DND-41 (cell line): ENCODE measurements at regions not wholly inside any gene's neighbourhood (a gene's known extent, or its start where the extent isn't known, plus 50 kb on each side); places are given as distances from the start of the nearest gene placed in this dataset.

Experiments used
- ATAC-seq: fragments of 200-7000 bp; cut with Tn5 transposase; 3 replicates; pipeline ENCODE4 v1.9.1; 2021; ENCODE audit warnings: low read depth; ENCODE audit not compliant: insufficient read depth
- DNase-seq: peaks from one replicate; pipeline ENCODE4 v3.0.0-alpha.2; 2020
- H2AFZ ChIP-seq: 2 replicates; pipeline ENCODE4 v1.6.0; 2012; ENCODE audit warnings: low read depth, low read length
- H3K27ac ChIP-seq: 2 replicates; pipeline ENCODE4 v1.5.1; 2012; ENCODE audit warnings: low read length, inconsistent platforms
- H3K27me3 ChIP-seq: fragments of 200-600 bp; sonication (generic); 2 replicates; pipeline ENCODE4 v1.6.0; 2012; ENCODE audit warnings: low read length, mild to moderate bottlenecking, inconsistent platforms; ENCODE audit not compliant: insufficient read depth, poor library complexity
- H3K36me3 ChIP-seq: 2 replicates; pipeline ENCODE4 v1.5.1; 2012; ENCODE audit warnings: low read length, inconsistent platforms; ENCODE audit not compliant: insufficient read depth
- H3K4me1 ChIP-seq: 2 replicates; pipeline ENCODE4 v1.5.1; 2012; ENCODE audit warnings: mild to moderate bottlenecking, low read length; ENCODE audit not compliant: insufficient read depth
- H3K4me2 ChIP-seq: 2 replicates; pipeline ENCODE4 v1.6.0; 2012; ENCODE audit warnings: mild to moderate bottlenecking, moderate library complexity, low read length, inconsistent platforms; ENCODE audit not compliant: insufficient read depth
- H3K4me3 ChIP-seq, 2 experiments: fragments of 200-600 bp in 1 of 2; shearing (Covaris generic) in 1 of 2; 2 replicates each; pipeline ENCODE4 v1.5.1; 2012 to 2016; ENCODE audit warnings: inconsistent platforms in 2 of 2, low read length in 2 of 2, mild to moderate bottlenecking in 2 of 2, low read depth in 1 of 2, moderate library complexity in 1 of 2
- H3K79me2 ChIP-seq: 2 replicates; pipeline ENCODE4 v1.6.0; 2012; ENCODE audit warnings: low read length, inconsistent platforms; ENCODE audit not compliant: insufficient read depth
- H3K9ac ChIP-seq: 2 replicates; pipeline ENCODE4 v1.6.0; 2012; ENCODE audit warnings: low read depth, mild to moderate bottlenecking, inconsistent platforms, low read length, moderate library complexity
- H3K9me3 ChIP-seq: 2 replicates; pipeline ENCODE4 v1.5.1; 2012; ENCODE audit warnings: low read length, moderate library complexity, mild to moderate bottlenecking, inconsistent platforms; ENCODE audit not compliant: insufficient read depth, severe bottlenecking
- H4K20me1 ChIP-seq: 2 replicates; pipeline ENCODE4 v1.6.0; 2012; ENCODE audit warnings: low read length; ENCODE audit not compliant: insufficient read depth
- CTCF ChIP-seq: IDR thresholded peaks from 2 replicates; pipeline ENCODE4 v1.5.1; 2012; ENCODE audit warnings: borderline replicate concordance, low read length, moderate library complexity, mild to moderate bottlenecking; ENCODE audit not compliant: poor library complexity, severe bottlenecking; ENCODE audit errors: extremely low read depth
- EZH2 ChIP-seq: IDR thresholded peaks from 3 replicates; pipeline ENCODE4 v1.6.1; 2012; ENCODE audit warnings: borderline replicate concordance, low read depth, mild to moderate bottlenecking, moderate library complexity, low read length, inconsistent platforms; ENCODE audit not compliant: severe bottlenecking

- TF ChIP-seq EZH2 (no peak), CTCF (no peak)
- H3K27me3 ChIP-seq: no peaks in the 10 kb centered on the region
- H3K79me2 ChIP-seq: no peaks in the 10 kb centered on the region
- H3K4me1 ChIP-seq: no peaks in the 10 kb centered on the region
- DNase-seq: no peak
- H3K9ac ChIP-seq: no peak overlapping the region
- peak overlapping the region; percentile 44 for H2AFZ ChIP-seq
- H4K20me1 ChIP-seq: no peaks in the 10 kb centered on the region
- H3K9me3 ChIP-seq: no peaks in the 10 kb centered on the region
- H3K27ac ChIP-seq: no peak overlapping the region
- H3K36me3 ChIP-seq: no peaks in the 10 kb centered on the region
- no peak overlapping the region for H3K4me2 ChIP-seq
- H3K4me3 ChIP-seq: no peak overlapping the region
- ATAC-seq: peak; percentile 22; the same call in 1 of the 3 replicates
Observed at GRCh38 chr3:164460851-164461250, 617.4 kb downstream of the SI start.

GRCh38 chr3:164459521-164460151 lies 618.7 kb downstream of the SI start:
- no peak overlapping the region for H3K9ac ChIP-seq
- no peak overlapping the region for H3K4me3 ChIP-seq
- H3K9me3 ChIP-seq: no peaks in the 10 kb centered on the region
- no peaks in the 10 kb centered on the region for H3K36me3 ChIP-seq
- no peaks in the 10 kb centered on the region for H4K20me1 ChIP-seq
- H3K79me2 ChIP-seq: no peaks in the 10 kb centered on the region
- no peak overlapping the region for H3K4me2 ChIP-seq
- H2AFZ ChIP-seq: no peak overlapping the region
- no peak overlapping the region for H3K27ac ChIP-seq
- DNase-seq (no peak), ATAC-seq (no peak)
- H3K4me1 ChIP-seq: no peaks in the 10 kb centered on the region
- H3K27me3 ChIP-seq: no peaks in the 10 kb centered on the region
- TF ChIP-seq EZH2 (no peak), CTCF (no peak)

- Histone ChIP-seq H3K36me3 (no peaks in the 10 kb centered on the region), H3K9me3 (no peaks in the 10 kb centered on the region), H3K4me1 (no peaks in the 10 kb centered on the region), H2AFZ (no peak overlapping the region), H3K4me2 (no peak overlapping the region), H3K27me3 (no peaks in the 10 kb centered on the region), H3K9ac (no peak overlapping the region), H3K27ac (no peak overlapping the region), H4K20me1 (no peaks in the 10 kb centered on the region), H3K79me2 (no peaks in the 10 kb centered on the region), H3K4me3 (no peak overlapping the region)
- TF ChIP-seq CTCF (no peak), EZH2 (no peak)
- DNase-seq (no peak), ATAC-seq (no peak)
Observed at GRCh38 chr3:164458986-164459385, 619.3 kb downstream of the SI start.

- ATAC-seq: no peak
- H3K9me3 ChIP-seq: no peaks in the 10 kb centered on the region
- DNase-seq: no peak
- H3K27me3 ChIP-seq: no peaks in the 10 kb centered on the region
- no peak overlapping the region for H2AFZ ChIP-seq
- no peaks in the 10 kb centered on the region for H4K20me1 ChIP-seq
- H3K4me1 ChIP-seq: no peaks in the 10 kb centered on the region
- H3K4me2 ChIP-seq: no peak overlapping the region
- TF ChIP-seq CTCF (no peak), EZH2 (no peak)
- no peaks in the 10 kb centered on the region for H3K79me2 ChIP-seq
- no peak overlapping the region for H3K9ac ChIP-seq
- no peak overlapping the region for H3K4me3 ChIP-seq
- no peak overlapping the region for H3K27ac ChIP-seq
- H3K36me3 ChIP-seq: no peaks in the 10 kb centered on the region
Observed at GRCh38 chr3:164453714-164454113, 624.6 kb downstream of the SI start.
